HUES64 (cell line): ENCODE measurements at regions not wholly inside any gene's neighbourhood (a gene's known extent, or its start where the extent isn't known, plus 50 kb on each side); places are given as distances from the start of the nearest gene placed in this dataset.

Source experiments
- H3K27ac ChIP-seq: 2 replicates; pipeline ENCODE4 v1.7.0; 2013; ENCODE audit warnings: low read depth, low read length, inconsistent platforms
- H3K27me3 ChIP-seq: 2 replicates; pipeline ENCODE4 v1.6.1; 2013; ENCODE audit warnings: mild to moderate bottlenecking, low read length; ENCODE audit not compliant: insufficient read depth
- H3K36me3 ChIP-seq: 2 replicates; pipeline ENCODE4 v1.6.1; 2013; ENCODE audit warnings: mild to moderate bottlenecking, low read length; ENCODE audit not compliant: insufficient read depth
- H3K4me1 ChIP-seq: 2 replicates; pipeline ENCODE4 v1.6.1; 2013; ENCODE audit warnings: mild to moderate bottlenecking, low read length, moderate library complexity; ENCODE audit not compliant: insufficient read depth
- H3K4me3 ChIP-seq: 2 replicates; pipeline ENCODE4 v1.5.1; 2013; ENCODE audit warnings: mild to moderate bottlenecking, low read length, moderate library complexity
- H3K9ac ChIP-seq: 2 replicates; pipeline ENCODE4 v1.6.1; 2013; ENCODE audit warnings: mild to moderate bottlenecking, low read depth, low read length
- H3K9me3 ChIP-seq: 2 replicates; pipeline ENCODE4 v1.6.1; 2013; ENCODE audit warnings: low read depth, low read length; ENCODE audit not compliant: insufficient read depth
- WGBS: fragments of 150-250, 120-280 bp; methylation state at CpG from one replicate; pipeline ENCODE4 v1.1.7; 2013; ENCODE audit warnings: missing lambda C conversion rate; 5-methylcytosine and 5-hydroxymethylcytosine counted together

DNA sequence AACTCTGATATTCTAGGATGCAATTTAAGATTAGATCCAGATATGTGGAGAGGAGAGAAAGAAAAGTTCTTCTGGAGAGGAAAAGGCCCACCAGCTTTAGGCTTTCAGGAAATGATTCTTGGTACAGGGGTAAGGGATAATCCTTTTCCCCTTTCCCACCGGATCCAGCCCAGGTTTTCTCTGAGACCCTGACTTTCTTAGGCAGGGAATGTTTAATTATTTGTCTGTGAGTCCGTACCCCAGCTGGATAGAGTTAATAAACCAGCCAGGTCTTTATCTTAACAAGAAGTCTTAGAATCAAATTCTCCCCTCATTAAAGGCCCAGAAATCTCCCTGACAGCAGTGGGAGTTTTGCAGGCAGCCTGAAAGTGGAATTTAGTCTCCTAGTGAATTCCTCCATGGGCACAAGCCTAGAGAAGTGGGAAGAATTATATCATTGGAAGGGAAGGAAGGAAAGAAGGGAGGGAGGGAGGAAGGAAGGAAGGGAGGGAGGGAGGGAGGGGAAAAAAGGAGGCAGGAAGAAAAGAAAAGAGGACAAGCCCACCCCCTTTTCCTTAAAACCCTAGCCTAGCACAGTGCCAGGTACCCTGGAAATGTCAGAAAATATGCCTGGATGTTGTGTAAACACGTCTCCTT lies 189.0 kb downstream of the PLPP3 start:
- Histone ChIP-seq H3K4me1 (peaks cover 18% of the 10 kb centered on the region), H3K27me3 (no peaks in the 10 kb centered on the region), H3K9me3 (no peaks in the 10 kb centered on the region), H3K36me3 (no peaks in the 10 kb centered on the region), H3K27ac (peak overlapping the region; percentile 61; the same call in 1 of the 2 replicates), H3K9ac (peak overlapping the region; percentile 45; the same call in 1 of the 2 replicates), H3K4me3 (peak overlapping the region; percentile 54)
- 28% methylated on average over 2 of the region's 3 CpGs for WGBS

DNA sequence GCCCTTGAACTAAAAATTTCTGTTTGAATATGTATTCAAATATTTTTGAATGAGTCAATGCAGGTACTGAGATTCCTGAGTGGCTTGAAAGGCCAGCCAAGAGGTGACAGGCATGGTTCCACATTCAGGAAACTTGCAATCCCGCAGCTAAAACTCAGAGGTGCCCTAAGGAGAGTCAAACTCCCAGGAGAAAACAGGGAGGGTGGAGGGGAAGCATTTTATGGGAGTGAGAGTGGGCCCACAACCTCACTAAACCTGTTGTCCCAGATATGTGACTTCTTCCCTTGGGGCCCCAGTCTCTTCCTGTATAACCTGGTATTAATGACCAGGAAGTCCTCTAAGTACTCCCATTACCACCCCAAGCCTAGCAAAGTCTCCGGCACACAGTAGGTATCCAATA lies 189.6 kb downstream of the PLPP3 start:
- WGBS: 57% methylated on average over 1 of the region's 2 CpGs
- no peaks in the 10 kb centered on the region for H3K27me3 ChIP-seq
- H3K4me3 ChIP-seq: no peak overlapping the region
- no peak overlapping the region for H3K9ac ChIP-seq
- H3K27ac ChIP-seq: no peak overlapping the region
- peaks cover 18% of the 10 kb centered on the region for H3K4me1 ChIP-seq
- H3K9me3 ChIP-seq: no peaks in the 10 kb centered on the region
- no peaks in the 10 kb centered on the region for H3K36me3 ChIP-seq

DNA sequence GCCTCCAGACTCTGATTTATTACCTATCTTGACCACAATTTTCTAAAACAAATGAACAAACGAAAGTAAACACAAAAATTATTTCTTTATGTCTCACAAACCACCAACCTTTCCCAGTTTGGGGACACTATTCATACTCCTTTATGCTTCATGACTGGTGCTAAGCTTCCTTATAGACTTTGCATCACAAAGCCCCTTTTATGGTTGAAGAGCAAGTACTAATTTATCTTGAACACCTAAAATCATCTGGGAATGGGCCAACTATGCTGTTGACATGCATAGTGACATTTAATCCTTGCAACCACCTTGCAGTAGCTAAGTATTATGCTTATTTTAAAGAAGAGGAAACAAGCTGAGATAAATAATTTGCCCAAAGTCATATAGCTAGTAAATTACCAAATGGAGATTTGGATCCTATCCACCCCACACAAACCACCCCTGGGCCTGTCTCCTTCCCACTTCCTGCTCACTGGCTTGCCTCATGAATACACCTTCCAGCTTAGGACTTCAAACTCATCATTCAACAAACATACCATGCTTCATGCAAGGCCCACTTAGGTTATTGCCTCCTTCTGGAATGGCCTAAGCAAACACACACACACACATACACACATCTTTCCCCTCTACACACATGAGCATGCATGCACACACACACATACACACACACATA lies 192.2 kb downstream of the PLPP3 start:
- Histone ChIP-seq H3K27me3 (no peaks in the 10 kb centered on the region), H3K4me3 (no peak overlapping the region), H3K36me3 (no peaks in the 10 kb centered on the region), H3K9ac (no peak overlapping the region), H3K27ac (no peak overlapping the region), H3K9me3 (no peaks in the 10 kb centered on the region), H3K4me1 (peaks cover 18% of the 10 kb centered on the region)
- WGBS: 79% methylated on average over 1 of the region's 1 CpG

DNA sequence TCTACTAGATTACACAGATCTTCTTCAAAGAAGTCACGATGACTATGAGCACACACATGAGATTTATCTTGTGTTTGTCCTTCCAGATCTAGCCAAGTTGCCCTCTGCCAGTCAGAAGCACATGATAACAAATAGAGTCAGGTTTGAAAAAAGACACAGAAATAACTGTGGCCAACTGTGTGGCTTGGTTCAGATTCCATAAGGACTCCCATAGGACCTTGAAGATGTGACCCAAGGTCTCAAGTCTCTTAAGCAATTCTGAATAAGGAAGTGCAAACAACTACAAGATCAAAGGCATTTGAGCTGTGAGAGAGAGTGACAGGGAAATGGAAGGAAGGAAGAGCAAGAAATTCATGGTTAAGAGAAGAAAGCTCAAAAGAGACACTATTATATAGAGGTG lies 194.0 kb downstream of the PLPP3 start:
- Histone ChIP-seq H3K27me3 (no peaks in the 10 kb centered on the region), H3K4me1 (peaks cover 9% of the 10 kb centered on the region; the same call in 1 of the 2 replicates), H3K36me3 (no peaks in the 10 kb centered on the region), H3K27ac (no peak overlapping the region), H3K9ac (no peak overlapping the region), H3K4me3 (no peak overlapping the region), H3K9me3 (no peaks in the 10 kb centered on the region)
- 81% methylated on average over 1 of the region's 1 CpG for WGBS

DNA sequence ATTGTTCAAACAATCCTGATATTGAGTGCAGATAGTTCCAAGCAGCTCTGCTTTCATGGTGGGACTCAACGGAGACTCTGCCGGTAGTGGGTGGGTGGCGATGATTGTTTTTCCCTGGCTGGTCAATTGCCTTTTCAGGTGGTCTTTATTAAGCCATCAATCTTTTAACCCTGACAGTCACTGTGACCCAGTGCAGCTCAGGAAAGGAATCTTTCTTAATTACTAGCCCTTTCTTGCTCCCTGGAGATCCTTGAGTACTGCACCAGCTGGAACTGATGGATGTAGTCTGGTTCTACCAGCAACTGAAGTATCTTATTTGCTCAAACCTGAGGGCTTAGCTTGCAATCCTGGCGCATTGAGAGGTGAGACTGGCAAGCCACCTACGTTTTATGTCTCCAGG lies 196.4 kb downstream of the PLPP3 start:
- Histone ChIP-seq H3K4me1 (no peaks in the 10 kb centered on the region), H3K27ac (no peak overlapping the region), H3K9me3 (no peaks in the 10 kb centered on the region), H3K4me3 (no peak overlapping the region), H3K27me3 (no peaks in the 10 kb centered on the region), H3K9ac (no peak overlapping the region), H3K36me3 (no peaks in the 10 kb centered on the region)
- WGBS: 92% methylated on average over 5 of the region's 5 CpGs

DNA sequence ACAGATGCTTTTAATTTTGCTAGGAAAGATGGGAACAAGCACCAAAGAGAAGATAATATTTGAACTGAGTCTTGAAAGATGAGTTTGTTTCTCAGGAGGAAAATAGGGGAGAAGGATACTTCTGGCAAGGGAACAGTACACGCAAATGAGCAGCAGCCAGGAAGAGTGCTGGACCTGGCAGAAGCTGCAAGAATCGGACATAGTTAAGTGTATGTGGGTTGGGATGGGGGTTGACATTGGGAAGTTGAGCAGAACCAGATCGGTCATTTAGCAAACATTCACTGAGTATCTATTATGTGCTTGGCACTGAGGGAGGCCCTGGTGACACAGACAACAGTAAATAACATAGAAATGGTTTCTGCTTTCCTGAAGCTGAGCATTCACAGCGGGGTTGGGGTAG lies 198.8 kb downstream of the PLPP3 start:
- no peaks in the 10 kb centered on the region for H3K9me3 ChIP-seq
- no peaks in the 10 kb centered on the region for H3K27me3 ChIP-seq
- H3K36me3 ChIP-seq: no peaks in the 10 kb centered on the region
- WGBS: 83% methylated on average over 4 of the region's 4 CpGs
- no peak overlapping the region for H3K9ac ChIP-seq
- peaks cover 16% of the 10 kb centered on the region for H3K4me1 ChIP-seq
- no peak overlapping the region for H3K27ac ChIP-seq
- no peak overlapping the region for H3K4me3 ChIP-seq

DNA sequence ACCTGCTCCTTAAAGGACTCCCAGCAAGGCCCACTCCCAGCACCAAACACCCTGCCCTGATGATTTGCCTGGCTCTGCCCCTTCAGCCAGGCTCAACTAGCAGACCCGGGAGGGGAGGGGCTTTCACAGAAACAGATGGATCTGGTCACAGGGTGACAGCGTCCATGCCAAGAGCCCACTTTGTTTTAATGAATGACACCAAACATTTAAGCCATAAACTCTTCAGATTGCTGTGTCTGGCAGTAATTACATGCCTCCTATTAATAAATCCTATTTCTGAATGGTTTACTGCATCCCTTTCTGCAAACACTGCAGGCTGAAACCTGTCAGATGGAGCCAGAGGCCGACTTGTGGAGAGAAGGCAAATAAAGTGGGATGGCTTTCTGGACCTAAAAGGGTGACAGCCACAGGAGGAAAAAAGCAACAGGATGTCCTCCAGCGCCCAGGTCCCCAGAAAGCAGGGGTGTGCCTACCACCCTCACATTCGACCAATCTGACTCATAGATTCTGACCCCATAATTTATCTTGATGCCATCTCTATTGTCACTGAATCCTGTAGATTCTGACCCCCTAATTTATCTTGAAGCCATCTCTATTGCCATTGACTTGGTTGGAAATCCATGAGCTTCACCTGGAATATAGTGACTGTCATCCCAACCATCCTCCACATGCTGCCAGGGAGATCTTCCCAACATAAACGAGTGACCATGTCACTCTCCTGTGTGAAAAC lies 200.9 kb downstream of the PLPP3 start:
- WGBS: 79% methylated on average over 6 of the region's 6 CpGs
- Histone ChIP-seq H3K27ac (no peak overlapping the region), H3K4me3 (no peak overlapping the region), H3K9me3 (no peaks in the 10 kb centered on the region), H3K36me3 (no peaks in the 10 kb centered on the region), H3K9ac (no peak overlapping the region), H3K27me3 (no peaks in the 10 kb centered on the region), H3K4me1 (peaks cover 30% of the 10 kb centered on the region)

DNA sequence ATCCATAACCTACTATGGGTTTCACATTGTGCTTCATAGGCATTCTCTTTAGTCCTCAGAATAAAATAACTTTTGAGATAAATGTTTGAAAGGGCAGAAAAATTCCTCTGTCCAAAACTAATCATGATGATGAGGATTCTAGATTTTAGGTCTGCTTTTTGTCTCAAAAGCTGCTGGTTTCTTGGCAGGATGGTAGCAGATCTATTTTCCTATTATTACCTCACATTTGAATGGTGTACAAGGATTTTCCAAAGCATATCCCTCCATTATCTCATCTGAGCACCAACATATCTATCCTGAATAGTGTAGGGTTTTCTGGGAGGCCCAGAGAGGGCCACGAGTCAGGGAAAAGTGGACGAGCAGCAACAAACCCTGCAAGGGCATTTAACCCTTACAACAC lies 201.9 kb downstream of the PLPP3 start:
- peaks cover 30% of the 10 kb centered on the region for H3K4me1 ChIP-seq

DNA sequence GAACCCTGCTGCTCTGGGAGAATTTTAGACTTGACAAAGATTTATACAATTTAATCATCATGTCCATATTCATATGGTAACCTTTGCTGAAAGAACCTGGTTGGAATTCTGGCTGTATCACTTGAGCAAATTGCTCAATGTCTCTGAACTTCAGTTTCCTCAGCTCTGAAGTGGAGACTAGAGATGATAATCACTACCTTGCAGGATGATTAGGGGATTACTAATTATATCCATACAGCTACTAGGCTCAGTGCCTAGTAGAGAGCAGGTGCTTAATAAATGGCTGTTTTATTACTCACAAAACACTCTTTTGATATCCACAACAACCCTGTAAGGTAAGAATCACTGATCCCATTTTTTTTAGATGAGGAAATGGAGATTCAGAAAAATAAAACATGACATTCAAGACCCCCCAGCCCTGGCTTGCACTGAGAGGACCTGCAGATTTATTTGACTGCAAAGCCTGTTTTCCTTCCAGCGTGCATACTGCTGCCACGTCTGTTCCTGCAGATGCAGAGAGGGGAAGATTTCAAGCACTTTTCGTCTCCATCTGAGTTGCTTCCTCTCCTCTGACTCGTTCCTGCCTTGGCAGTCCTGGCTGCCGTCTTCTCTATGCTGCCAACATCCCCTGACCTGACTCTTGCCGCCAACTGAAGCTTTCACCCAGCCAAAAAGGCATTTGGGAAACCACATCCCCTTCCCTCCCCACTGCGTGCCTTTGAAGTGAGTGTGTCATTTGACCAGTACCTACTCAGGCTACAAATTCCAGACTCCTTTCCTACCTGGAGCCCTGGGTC lies 203.0 kb downstream of the PLPP3 start:
- no peak overlapping the region for H3K4me3 ChIP-seq
- no peak overlapping the region for H3K9ac ChIP-seq
- H3K27me3 ChIP-seq: no peaks in the 10 kb centered on the region
- H3K4me1 ChIP-seq: peaks cover 30% of the 10 kb centered on the region
- no peaks in the 10 kb centered on the region for H3K36me3 ChIP-seq
- no peak overlapping the region for H3K27ac ChIP-seq
- 30% methylated on average over 7 of the region's 7 CpGs for WGBS
- no peaks in the 10 kb centered on the region for H3K9me3 ChIP-seq

More for the DNA sequence above, 201.9 kb downstream of the PLPP3 start:
- no peak overlapping the region for H3K4me3 ChIP-seq
- no peak overlapping the region for H3K9ac ChIP-seq
- 71% methylated on average over 2 of the region's 2 CpGs for WGBS
- no peaks in the 10 kb centered on the region for H3K27me3 ChIP-seq
- no peak overlapping the region for H3K27ac ChIP-seq
- no peaks in the 10 kb centered on the region for H3K36me3 ChIP-seq
- no peaks in the 10 kb centered on the region for H3K9me3 ChIP-seq

DNA sequence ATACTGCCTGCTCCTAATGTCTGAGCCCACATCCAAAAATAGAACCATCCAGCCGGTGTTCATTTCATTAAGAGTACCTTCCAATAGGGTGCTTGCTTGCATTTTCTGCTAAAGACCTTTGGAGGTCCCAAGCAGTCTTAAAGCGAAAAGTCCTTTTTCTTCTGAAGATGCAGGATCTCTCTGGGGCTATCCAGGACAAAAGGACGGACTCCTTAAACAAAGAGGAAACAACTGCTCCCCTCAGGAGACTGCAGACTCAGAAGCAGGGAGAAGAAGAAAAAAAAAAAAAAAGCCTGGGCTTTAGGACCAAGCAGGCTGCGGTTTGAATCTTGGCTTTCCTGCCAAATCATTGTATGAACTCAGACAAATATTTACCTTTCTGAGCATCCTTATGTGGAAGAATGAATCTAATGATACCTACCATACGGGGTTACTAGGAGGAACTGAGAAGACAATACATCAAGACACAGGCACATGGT lies 204.0 kb downstream of the PLPP3 start:
- Histone ChIP-seq H3K36me3 (no peaks in the 10 kb centered on the region), H3K27ac (no peak overlapping the region)
- WGBS: 21% methylated on average over 3 of the region's 5 CpGs

More for the DNA sequence above, 204.0 kb downstream of the PLPP3 start:
- no peak overlapping the region for H3K9ac ChIP-seq
- peaks cover 38% of the 10 kb centered on the region for H3K4me1 ChIP-seq
- no peaks in the 10 kb centered on the region for H3K27me3 ChIP-seq
- no peak overlapping the region for H3K4me3 ChIP-seq
- no peaks in the 10 kb centered on the region for H3K9me3 ChIP-seq
